Neural progenitor cell (in vitro differentiated cells): ENCODE measurements at regions not wholly inside any gene's neighbourhood (a gene's known extent, or its start where the extent isn't known, plus 50 kb on each side); places are given as distances from the start of the nearest gene placed in this dataset.

Experiments used
- DNase-seq: peaks from one replicate; pipeline ENCODE4 v3.0.0-alpha.2; 2016; ENCODE audit warnings: low spot score
- H2AFZ ChIP-seq: fragments of 200-600 bp; sonication (generic); replicated peaks from 2 replicates; pipeline ENCODE4 v1.6.1; 2016; ENCODE audit warnings: antibody characterized with exemption
- H3F3A ChIP-seq: fragments of 200-600 bp; sonication (generic); 2 replicates; pipeline ENCODE4 v1.6.1; 2016; ENCODE audit warnings: antibody characterized with exemption, low read depth
- H3K27ac ChIP-seq: fragments of 200-600 bp; sonication (generic); 2 replicates; pipeline ENCODE4 v1.5.1; 2016; ENCODE audit warnings: mild to moderate bottlenecking
- H3K27me3 ChIP-seq: fragments of 200-600 bp; sonication (generic); 2 replicates; pipeline ENCODE4 v1.6.1; 2016; ENCODE audit warnings: mild to moderate bottlenecking, moderate library complexity
- H3K36me3 ChIP-seq: fragments of 200-600 bp; sonication (generic); 2 replicates; pipeline ENCODE4 v1.5.1; 2016
- H3K4me1 ChIP-seq: fragments of 200-600 bp; sonication (generic); 2 replicates; pipeline ENCODE4 v1.6.1; 2016; ENCODE audit warnings: mixed run types
- H3K4me2 ChIP-seq: fragments of 200-600 bp; sonication (generic); 2 replicates; pipeline ENCODE4 v1.6.1; 2016
- H3K4me3 ChIP-seq: fragments of 200-600 bp; sonication (generic); 2 replicates; pipeline ENCODE4 v1.5.1; 2016
- H3K79me2 ChIP-seq: fragments of 200-600 bp; sonication (generic); 2 replicates; pipeline ENCODE4 v1.6.1; 2016; ENCODE audit warnings: low read depth
- H3K9ac ChIP-seq: fragments of 200-600 bp; sonication (generic); 2 replicates; pipeline ENCODE4 v1.6.1; 2016
- H3K9me3 ChIP-seq: fragments of 200-600 bp; sonication (generic); 2 replicates; pipeline ENCODE4 v1.5.1; 2016; ENCODE audit warnings: low read depth
- H4K20me1 ChIP-seq: fragments of 200-600 bp; sonication (generic); 2 replicates; pipeline ENCODE4 v1.6.1; 2016; ENCODE audit warnings: low read depth
- H3K27ac Mint-ChIP-seq: 3 replicates; pipeline ENCODE4 v1.8.0; 2021; ENCODE audit warnings: mixed read lengths
- H3K27me3 Mint-ChIP-seq: 2 replicates; pipeline ENCODE4 v1.8.0; 2022; ENCODE audit warnings: low read depth, mild to moderate bottlenecking, inconsistent platforms, moderate library complexity, mixed read lengths; ENCODE audit not compliant: insufficient read depth
- H3K36me3 Mint-ChIP-seq: 3 replicates; pipeline ENCODE4 v1.8.0; 2021; ENCODE audit warnings: mixed read lengths
- H3K4me1 Mint-ChIP-seq: 3 replicates; pipeline ENCODE4 v1.8.0; 2021; ENCODE audit warnings: mixed read lengths
- H3K4me3 Mint-ChIP-seq: 3 replicates; pipeline ENCODE4 v1.8.0; 2021; ENCODE audit warnings: mild to moderate bottlenecking, moderate library complexity, mixed read lengths
- H3K9me3 Mint-ChIP-seq: 3 replicates; pipeline ENCODE4 v1.8.0; 2020; ENCODE audit warnings: mixed read lengths
- EZH2 ChIP-seq: fragments of 200-600 bp; sonication (generic); IDR thresholded peaks from 2 replicates; pipeline ENCODE4 v1.6.1; 2017; ENCODE audit warnings: antibody characterized with exemption, mild to moderate bottlenecking, moderate library complexity
- EZH2phosphoT487 ChIP-seq: fragments of 200-600 bp; sonication (generic); IDR thresholded peaks from 2 replicates; pipeline ENCODE4 v1.6.1; 2017; ENCODE audit warnings: antibody characterized with exemption
- TF ChIP-seq, protein P1 (sequence below): fragments of 200-600 bp; sonication (generic); IDR thresholded peaks from 2 replicates; pipeline ENCODE4 v1.5.1; 2017; ENCODE audit warnings: antibody characterized with exemption, mild to moderate bottlenecking

DNA sequence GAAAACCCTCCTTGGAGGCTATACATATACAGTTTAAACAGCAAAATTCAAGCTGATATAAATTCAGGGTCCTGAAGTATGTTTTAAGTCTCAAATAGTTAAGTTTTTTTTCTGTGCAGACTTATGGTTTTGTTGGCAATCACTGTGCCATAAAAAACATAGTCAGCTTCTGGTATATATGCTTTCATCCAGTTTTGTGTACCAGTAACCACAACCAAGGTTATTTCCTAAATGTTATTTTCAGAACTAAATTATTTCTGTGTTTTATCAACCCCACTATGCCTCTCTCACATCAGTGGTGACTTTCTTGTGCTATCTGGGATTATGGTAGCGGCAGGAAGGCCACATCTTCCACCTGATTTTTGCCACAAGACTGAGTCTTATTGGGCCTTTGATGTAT, 107.7 kb upstream of the SMARCA2 start:
- Histone ChIP-seq H2AFZ (no peak overlapping the region), H3K27me3 (no peaks in the 10 kb centered on the region), H3K79me2 (no peaks in the 10 kb centered on the region), H3K4me2 (no peak overlapping the region), H3K36me3 (no peaks in the 10 kb centered on the region), H4K20me1 (no peaks in the 10 kb centered on the region), H3K4me1 (no peaks in the 10 kb centered on the region), H3K4me3 (no peak overlapping the region), H3K27ac (no peak overlapping the region), H3F3A (no peaks in the 10 kb centered on the region), H3K9ac (no peak overlapping the region), H3K9me3 (no peaks in the 10 kb centered on the region)
- H3K9me3 Mint-ChIP-seq, result peaks cover 14% of the 10 kb centered on the region
- H3K4me3 Mint-ChIP-seq, result no peak overlapping the region
- DNase-seq, result no peak
- no peaks in the 10 kb centered on the region for H3K36me3 Mint-ChIP-seq
- no peak overlapping the region for H3K27ac Mint-ChIP-seq
- TF ChIP-seq EZH2, result no peak
- TF ChIP-seq, protein P1, sequence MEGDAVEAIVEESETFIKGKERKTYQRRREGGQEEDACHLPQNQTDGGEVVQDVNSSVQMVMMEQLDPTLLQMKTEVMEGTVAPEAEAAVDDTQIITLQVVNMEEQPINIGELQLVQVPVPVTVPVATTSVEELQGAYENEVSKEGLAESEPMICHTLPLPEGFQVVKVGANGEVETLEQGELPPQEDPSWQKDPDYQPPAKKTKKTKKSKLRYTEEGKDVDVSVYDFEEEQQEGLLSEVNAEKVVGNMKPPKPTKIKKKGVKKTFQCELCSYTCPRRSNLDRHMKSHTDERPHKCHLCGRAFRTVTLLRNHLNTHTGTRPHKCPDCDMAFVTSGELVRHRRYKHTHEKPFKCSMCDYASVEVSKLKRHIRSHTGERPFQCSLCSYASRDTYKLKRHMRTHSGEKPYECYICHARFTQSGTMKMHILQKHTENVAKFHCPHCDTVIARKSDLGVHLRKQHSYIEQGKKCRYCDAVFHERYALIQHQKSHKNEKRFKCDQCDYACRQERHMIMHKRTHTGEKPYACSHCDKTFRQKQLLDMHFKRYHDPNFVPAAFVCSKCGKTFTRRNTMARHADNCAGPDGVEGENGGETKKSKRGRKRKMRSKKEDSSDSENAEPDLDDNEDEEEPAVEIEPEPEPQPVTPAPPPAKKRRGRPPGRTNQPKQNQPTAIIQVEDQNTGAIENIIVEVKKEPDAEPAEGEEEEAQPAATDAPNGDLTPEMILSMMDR, result no peak
- TF ChIP-seq EZH2phosphoT487, result no peak
- peaks cover 6% of the 10 kb centered on the region for H3K27me3 Mint-ChIP-seq
- peaks cover 2% of the 10 kb centered on the region for H3K4me1 Mint-ChIP-seq

DNA sequence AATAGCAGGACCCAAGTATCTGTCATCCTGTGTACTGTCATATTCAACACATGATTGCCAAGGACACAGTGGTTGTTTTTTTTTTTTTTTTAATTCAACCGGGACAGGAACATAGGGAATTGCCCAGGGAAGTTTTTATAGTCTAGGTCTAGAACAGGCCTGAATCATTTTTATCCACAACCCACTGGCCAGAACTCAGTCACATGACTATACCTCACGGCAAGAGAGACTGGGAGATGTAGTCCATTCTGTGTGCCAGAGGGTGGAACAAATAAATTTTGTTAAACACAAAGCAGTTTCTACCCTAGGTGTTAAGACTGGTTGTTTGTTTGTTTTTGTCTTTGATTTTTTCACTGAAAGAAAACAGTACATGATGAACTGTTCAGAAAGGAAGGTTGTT, 105.8 kb upstream of the SMARCA2 start:
- H3K4me2 ChIP-seq, result no peak overlapping the region
- H3F3A ChIP-seq, result no peaks in the 10 kb centered on the region
- H3K36me3 Mint-ChIP-seq, result no peaks in the 10 kb centered on the region
- peaks cover 2% of the 10 kb centered on the region for H3K4me1 Mint-ChIP-seq
- TF ChIP-seq, protein P1, result no peak
- TF ChIP-seq EZH2, result no peak
- TF ChIP-seq EZH2phosphoT487, result no peak
- H3K9ac ChIP-seq, result no peak overlapping the region
- H2AFZ ChIP-seq, result no peak overlapping the region
- H3K4me3 Mint-ChIP-seq, result no peak overlapping the region
- H3K27ac Mint-ChIP-seq, result no peak overlapping the region
- H3K36me3 ChIP-seq, result no peaks in the 10 kb centered on the region
- H4K20me1 ChIP-seq, result no peaks in the 10 kb centered on the region
- H3K27ac ChIP-seq, result no peak overlapping the region
- H3K27me3 ChIP-seq, result no peaks in the 10 kb centered on the region
- H3K79me2 ChIP-seq, result no peaks in the 10 kb centered on the region
- no peak overlapping the region for H3K4me3 ChIP-seq
- no peaks in the 10 kb centered on the region for H3K9me3 ChIP-seq
- no peaks in the 10 kb centered on the region for H3K4me1 ChIP-seq
- peaks cover 6% of the 10 kb centered on the region for H3K27me3 Mint-ChIP-seq
- no peak for DNase-seq
- peaks cover 6% of the 10 kb centered on the region for H3K9me3 Mint-ChIP-seq

DNA sequence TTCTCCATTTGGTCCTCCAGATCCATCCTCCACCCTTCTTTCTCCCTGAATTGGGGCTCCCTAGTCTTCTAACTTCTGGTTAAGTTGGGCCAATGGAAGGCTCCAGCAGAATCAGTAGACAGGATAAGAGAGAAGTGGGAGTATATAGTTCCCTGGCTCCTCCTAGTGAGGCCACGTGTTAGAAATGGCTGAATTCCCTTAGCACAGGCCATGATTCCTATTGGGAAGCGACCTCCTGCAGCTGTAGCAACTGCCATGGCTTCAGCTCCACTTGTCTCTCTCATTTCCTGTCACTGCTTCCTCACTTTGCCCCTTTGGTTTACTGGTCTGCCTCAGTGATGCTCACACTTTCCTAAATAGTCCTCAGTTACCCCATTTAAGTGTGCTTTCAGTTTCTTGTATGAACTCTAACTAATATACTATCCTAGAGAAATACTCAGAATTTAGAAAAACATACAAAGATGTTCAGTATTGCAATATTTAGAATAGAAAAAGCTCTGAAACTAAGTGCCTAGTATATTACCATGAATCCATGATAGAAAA, 104.8 kb upstream of the SMARCA2 start:
- no peaks in the 10 kb centered on the region for H3K36me3 Mint-ChIP-seq
- Histone ChIP-seq H3K4me2 (no peak overlapping the region), H4K20me1 (no peaks in the 10 kb centered on the region), H3K36me3 (no peaks in the 10 kb centered on the region), H2AFZ (peak overlapping the region; percentile 65), H3K27me3 (no peaks in the 10 kb centered on the region), H3K79me2 (no peaks in the 10 kb centered on the region), H3K4me1 (no peaks in the 10 kb centered on the region), H3K9me3 (no peaks in the 10 kb centered on the region), H3K27ac (no peak overlapping the region), H3K9ac (no peak overlapping the region), H3K4me3 (no peak overlapping the region), H3F3A (no peaks in the 10 kb centered on the region)
- no peak for DNase-seq
- H3K27me3 Mint-ChIP-seq, result peaks cover 6% of the 10 kb centered on the region
- TF ChIP-seq EZH2 (no peak), EZH2phosphoT487 (no peak)
- TF ChIP-seq, protein P1, result no peak
- H3K4me1 Mint-ChIP-seq, result peaks cover 2% of the 10 kb centered on the region
- H3K27ac Mint-ChIP-seq, result no peak overlapping the region
- no peak overlapping the region for H3K4me3 Mint-ChIP-seq
- peaks cover 4% of the 10 kb centered on the region for H3K9me3 Mint-ChIP-seq
